ENCODE measurements at regions not wholly inside any gene's neighbourhood (a gene's known extent, or its start where the extent isn't known, plus 50 kb on each side); places are given as distances from the start of the nearest gene placed in this dataset.

GRCh38 chr5:20248118-20248517 lies 260.1 kb upstream of the CDH18 start:
- no peak for FAIRE-seq
- no peak overlapping the region for H3K27ac ChIP-seq (ENCODE audit: control insufficient read depth, insufficient read depth, low read length)
- dilution Hi-C loops (cut with MboI; ENCODE audit: extremely low pct_ligation_motif_present, low sequenced_read_pairs) = no loop called here

GRCh38 chr5:20245432-20245974 lies 257.5 kb upstream of the CDH18 start:
- no peak overlapping the region for H2AFZ ChIP-seq (ENCODE audit: control insufficient read depth, low read length)
- H3K9me1 ChIP-seq (ENCODE audit: control insufficient read depth, extremely low read depth, insufficient read depth, low read length) = no peaks in the 10 kb centered on the region
- H3K36me3 ChIP-seq (ENCODE audit: control insufficient read depth in 2 of 2, extremely low read depth in 1 of 2, insufficient read depth in 2 of 2, low read length in 2 of 2) = no peaks in the 10 kb centered on the region
- TF ChIP-seq EZH2 (IDR thresholded peaks at IDR 0.05; ENCODE audit: low read length) (no peak), CTCF (optimal IDR thresholded peaks at IDR 0.05 in 1 of 3, IDR thresholded peaks at IDR 0.05 in 1 of 3, conservative IDR thresholded peaks at IDR 0.05 in 1 of 3; ENCODE audit: extremely low read depth in 1 of 3, insufficient read depth in 2 of 3, low read length in 3 of 3) (no peak)
- H3K9ac ChIP-seq (ENCODE audit: control insufficient read depth, extremely low read depth, insufficient read depth, low read length) = no peak overlapping the region
- FAIRE-seq (no peak), DNase-seq (ENCODE audit: low read depth, low spot score) (no peak)
- H3K27me3 ChIP-seq (ENCODE audit: control insufficient read depth, extremely low read depth, insufficient read depth, low read length) = no peaks in the 10 kb centered on the region
- H3K9me3 ChIP-seq (ENCODE audit: control insufficient read depth, low read depth, low read length) = no peaks in the 10 kb centered on the region
- H3K4me1 ChIP-seq (ENCODE audit: control insufficient read depth, extremely low read depth, insufficient read depth, low read length) = no peaks in the 10 kb centered on the region
- H3K4me3 ChIP-seq (ENCODE audit: control insufficient read depth in 2 of 3, extremely low read depth in 1 of 3, insufficient read depth in 2 of 3, low read depth in 1 of 3, low read length in 3 of 3) = no peak overlapping the region
- no peak overlapping the region for H3K27ac ChIP-seq (ENCODE audit: control insufficient read depth, insufficient read depth, low read length)
- dilution Hi-C loops (cut with MboI; ENCODE audit: extremely low pct_ligation_motif_present, low sequenced_read_pairs) = no loop called here
- H4K20me1 ChIP-seq (ENCODE audit: control insufficient read depth, extremely low read depth, insufficient read depth, low read length) = no peaks in the 10 kb centered on the region
- no peaks in the 10 kb centered on the region for H3K79me2 ChIP-seq (ENCODE audit: control insufficient read depth, insufficient read depth, low read length)
- no peak overlapping the region for H3K4me2 ChIP-seq (ENCODE audit: control insufficient read depth, extremely low read depth, insufficient read depth, low read depth, low read length)

More at GRCh38 chr5:20248118-20248517, 260.1 kb upstream of the CDH18 start:
- H3K4me3 ChIP-seq (ENCODE audit: control insufficient read depth in 2 of 3, extremely low read depth in 1 of 3, insufficient read depth in 2 of 3, low read depth in 1 of 3, low read length in 3 of 3) = no peak overlapping the region
- no peak overlapping the region for H3K4me2 ChIP-seq (ENCODE audit: control insufficient read depth, extremely low read depth, insufficient read depth, low read depth, low read length)
- H3K9me3 ChIP-seq (ENCODE audit: control insufficient read depth, low read depth, low read length) = no peaks in the 10 kb centered on the region
- no peaks in the 10 kb centered on the region for H3K4me1 ChIP-seq (ENCODE audit: control insufficient read depth, extremely low read depth, insufficient read depth, low read length)
- H3K9me1 ChIP-seq (ENCODE audit: control insufficient read depth, extremely low read depth, insufficient read depth, low read length) = no peaks in the 10 kb centered on the region
- H3K27me3 ChIP-seq (ENCODE audit: control insufficient read depth, extremely low read depth, insufficient read depth, low read length) = no peaks in the 10 kb centered on the region
- H3K9ac ChIP-seq (ENCODE audit: control insufficient read depth, extremely low read depth, insufficient read depth, low read length) = no peak overlapping the region
- no peaks in the 10 kb centered on the region for H3K36me3 ChIP-seq (ENCODE audit: control insufficient read depth in 2 of 2, extremely low read depth in 1 of 2, insufficient read depth in 2 of 2, low read length in 2 of 2)
- TF ChIP-seq EZH2 (IDR thresholded peaks at IDR 0.05; ENCODE audit: low read length) = no peak
- no peak for TF ChIP-seq CTCF (optimal IDR thresholded peaks at IDR 0.05 in 1 of 3, IDR thresholded peaks at IDR 0.05 in 1 of 3, conservative IDR thresholded peaks at IDR 0.05 in 1 of 3; ENCODE audit: extremely low read depth in 1 of 3, insufficient read depth in 2 of 3, low read length in 3 of 3)
- no peaks in the 10 kb centered on the region for H3K79me2 ChIP-seq (ENCODE audit: control insufficient read depth, insufficient read depth, low read length)
- H2AFZ ChIP-seq (ENCODE audit: control insufficient read depth, low read length) = peak overlapping the region; percentile 27
- no peak for DNase-seq (ENCODE audit: low read depth, low spot score)
- H4K20me1 ChIP-seq (ENCODE audit: control insufficient read depth, extremely low read depth, insufficient read depth, low read length) = no peaks in the 10 kb centered on the region
